DMS 273 (cell line): ENCODE measurements at regions not wholly inside any gene's neighbourhood (a gene's known extent, or its start where the extent isn't known, plus 50 kb on each side); places are given as distances from the start of the nearest gene placed in this dataset.
"Not testable (repeated sequence)": the region's sequence is repeated elsewhere in the genome, so short reads cannot be mapped to it uniquely, and the experiment has no call there.

Experiments used
- DNase-seq: peaks from one replicate; lab custom pipeline; 2025; ENCODE audit not compliant: unreplicated experiment; lab: John Stamatoyannopoulos, UW

- DNase-seq = no peak
Measured at GRCh38 chr7:56222866-56223265, 106.6 kb upstream of the NUPR2 start.

GRCh38 chr7:56219017-56219416 lies 102.8 kb upstream of the NUPR2 start:
- DNase-seq = no peak

GRCh38 chr7:56218510-56218909 lies 102.3 kb upstream of the NUPR2 start:
- peak; percentile 72 for DNase-seq

- no peak for DNase-seq
Measured at GRCh38 chr7:56213574-56213973, 97.4 kb upstream of the NUPR2 start.

GRCh38 chr7:56206420-56206819 lies 90.2 kb upstream of the NUPR2 start:
- no peak for DNase-seq

- no peak for DNase-seq
Measured at GRCh38 chr7:56199639-56200038, 83.4 kb upstream of the NUPR2 start.

- not testable (repeated sequence) for DNase-seq
Measured at GRCh38 chr7:56196195-56196594, 80.0 kb upstream of the NUPR2 start.

- DNase-seq = no peak
Measured at GRCh38 chr7:56188823-56189346, 72.7 kb upstream of the NUPR2 start.

- DNase-seq = no peak
Measured at GRCh38 chr7:56188376-56188775, 72.2 kb upstream of the NUPR2 start.

- no peak for DNase-seq
Measured at GRCh38 chr7:56181010-56181409, 64.8 kb upstream of the NUPR2 start.

GRCh38 chr7:56175771-56176170 lies 59.6 kb upstream of the NUPR2 start:
- DNase-seq = peak; percentile 16

GRCh38 chr7:56174875-56175760 lies 58.9 kb upstream of the NUPR2 start:
- DNase-seq = no peak

- DNase-seq = no peak
Measured at GRCh38 chr7:56174346-56174874, 58.2 kb upstream of the NUPR2 start.
